CD4-positive, alpha-beta T cell (primary cell): ENCODE measurements at regions not wholly inside any gene's neighbourhood (a gene's known extent, or its start where the extent isn't known, plus 50 kb on each side); places are given as distances from the start of the nearest gene placed in this dataset.

ENCODE experiments used
- ATAC-seq: fragments of 200-7000 bp; cut with Tn5 transposase; one replicate; pipeline ENCODE4 v1.10.0; 2022; ENCODE audit warnings: mild to moderate bottlenecking; ENCODE audit not compliant: poor library complexity
- CTCF ChIA-PET: fragments of 350-600 bp; sonication (Branson Sonifier 250); formaldehyde crosslinking; loops from one replicate; lab custom pipeline; 2021; ENCODE audit warnings: antibody characterized with exemption, inconsistent platforms; lab: Charles Lee
- POLR2A ChIA-PET: fragments of 350-600 bp; sonication (Branson Sonifier 250); formaldehyde crosslinking; loops from one replicate; lab custom pipeline; 2021; ENCODE audit warnings: antibody characterized with exemption, inconsistent platforms; lab: Charles Lee
- DNase-seq, 14 experiments: peaks; one replicate each; pipeline ENCODE4 v3.0.0-alpha.2; 2013 to 2020; ENCODE audit warnings: mixed read lengths in 2 of 14
- H3K27ac ChIP-seq, 2 donors: one replicate each; pipeline versions ENCODE4 v1.5.1 to v1.7.0; 2013; ENCODE audit warnings: low read length in 2 of 2, low read depth in 1 of 2, mild to moderate bottlenecking in 1 of 2
- H3K27me3 ChIP-seq, 2 experiments: 1 replicate in 1 of 2; 2 replicates in 1 of 2; pipeline versions ENCODE4 v1.6.1 to v1.7.0; 2013; ENCODE audit warnings: low read length in 2 of 2, control low read depth in 1 of 2, mild to moderate bottlenecking in 1 of 2, moderate library complexity in 1 of 2; ENCODE audit not compliant: insufficient read depth in 2 of 2, control insufficient read depth in 1 of 2
- H3K36me3 ChIP-seq: one replicate; pipeline ENCODE4 v1.6.1; 2013; ENCODE audit warnings: low read length, control low read depth; ENCODE audit not compliant: insufficient read depth
- H3K4me1 ChIP-seq: one replicate; pipeline ENCODE4 v1.6.1; 2013; ENCODE audit warnings: low read length, control low read depth; ENCODE audit not compliant: insufficient read depth
- H3K4me3 ChIP-seq: one replicate; pipeline ENCODE4 v1.5.1; 2013; ENCODE audit warnings: mild to moderate bottlenecking, low read length, moderate library complexity
- H3K9me3 ChIP-seq, 2 experiments: 1 replicate in 1 of 2; 2 replicates in 1 of 2; pipeline versions ENCODE4 v1.6.1 to v1.7.0; 2013; ENCODE audit warnings: low read length in 2 of 2, mild to moderate bottlenecking in 2 of 2, control low read depth in 1 of 2, moderate library complexity in 1 of 2; ENCODE audit not compliant: control insufficient read depth in 1 of 2, insufficient read depth in 1 of 2
- H3K27ac Mint-ChIP-seq: one replicate; pipeline ENCODE4 v1.8.0; 2020; ENCODE audit warnings: mixed read lengths
- H3K27me3 Mint-ChIP-seq: one replicate; pipeline ENCODE4 v1.8.0; 2021; ENCODE audit warnings: mixed read lengths
- H3K36me3 Mint-ChIP-seq: one replicate; pipeline ENCODE4 v1.8.0; 2021; ENCODE audit warnings: low read depth, mixed read lengths
- H3K4me1 Mint-ChIP-seq: one replicate; pipeline ENCODE4 v1.8.0; 2021; ENCODE audit warnings: low read depth, mixed read lengths
- H3K4me3 Mint-ChIP-seq: one replicate; pipeline ENCODE4 v1.8.0; 2020; ENCODE audit warnings: mild to moderate bottlenecking, mixed read lengths
- H3K9me3 Mint-ChIP-seq: one replicate; pipeline ENCODE4 v1.8.0; 2020; ENCODE audit warnings: mixed read lengths
- CTCF ChIP-seq: fragments of 200-600 bp; IDR thresholded peaks from one replicate; pipeline ENCODE4 v1.8.0; 2022; ENCODE audit warnings: antibody characterized with exemption, mild to moderate bottlenecking
- intact Hi-C, 2 experiments: fragments of 100-400 bp; cut with DNase I in 1 of 2; cut with micrococcal nuclease in 1 of 2; formaldehyde crosslinking; loops; one replicate each; pipeline versions ENCODE4 v1.15.1 to v1.9.0; 2023 to 2025; cut with DNase I, micrococcal nuclease

GRCh38 chr16:77093309-77093708, 97.7 kb upstream of the MON1B start:
- POLR2A ChIA-PET: no interaction called here
- intact Hi-C loops: no loop called here
- Histone ChIP-seq H3K4me3 (no peak overlapping the region), H3K27ac (no peak overlapping the region), H3K9me3 (no peaks in the 10 kb centered on the region), H3K36me3 (no peaks in the 10 kb centered on the region), H3K4me1 (no peaks in the 10 kb centered on the region), H3K27me3 (no peaks in the 10 kb centered on the region)
- no peak for TF ChIP-seq CTCF
- Mint-ChIP-seq H3K9me3 (no peaks in the 10 kb centered on the region), H3K4me3 (no peak overlapping the region), H3K27ac (no peak overlapping the region), H3K27me3 (no peaks in the 10 kb centered on the region), H3K4me1 (no peaks in the 10 kb centered on the region), H3K36me3 (no peaks in the 10 kb centered on the region)
- DNase-seq (no peak), ATAC-seq (no peak)
- CTCF ChIA-PET: no interaction called here

GRCh38 chr16:77093999-77094398, 97.0 kb upstream of the MON1B start:
- Mint-ChIP-seq H3K4me1 (no peaks in the 10 kb centered on the region), H3K27ac (no peak overlapping the region), H3K36me3 (no peaks in the 10 kb centered on the region), H3K27me3 (no peaks in the 10 kb centered on the region), H3K4me3 (no peak overlapping the region), H3K9me3 (no peaks in the 10 kb centered on the region)
- DNase-seq: no peak
- no peak for ATAC-seq
- H3K36me3 ChIP-seq: no peaks in the 10 kb centered on the region
- H3K4me3 ChIP-seq: no peak overlapping the region
- no peaks in the 10 kb centered on the region for H3K9me3 ChIP-seq
- intact Hi-C loops: no loop called here
- H3K27ac ChIP-seq: no peak overlapping the region
- TF ChIP-seq CTCF: no peak
- POLR2A ChIA-PET: no interaction called here
- CTCF ChIA-PET: no interaction called here
- H3K4me1 ChIP-seq: no peaks in the 10 kb centered on the region
- H3K27me3 ChIP-seq: no peaks in the 10 kb centered on the region

GRCh38 chr16:77111056-77111565, 79.9 kb upstream of the MON1B start:
- no peak overlapping the region for H3K27ac Mint-ChIP-seq
- no peaks in the 10 kb centered on the region for H3K9me3 Mint-ChIP-seq
- DNase-seq (no peak), ATAC-seq (no peak)
- H3K9me3 ChIP-seq: no peaks in the 10 kb centered on the region
- ChIA-PET CTCF (no interaction called here), POLR2A (no interaction called here)
- H3K27ac ChIP-seq: no peak overlapping the region
- no peak overlapping the region for H3K4me3 Mint-ChIP-seq
- H3K27me3 ChIP-seq: no peaks in the 10 kb centered on the region
- intact Hi-C loops: no loop called here
- H3K27me3 Mint-ChIP-seq: peaks cover 13% of the 10 kb centered on the region
- H3K36me3 Mint-ChIP-seq: no peaks in the 10 kb centered on the region
- no peaks in the 10 kb centered on the region for H3K4me1 ChIP-seq
- no peaks in the 10 kb centered on the region for H3K4me1 Mint-ChIP-seq
- H3K4me3 ChIP-seq: no peak overlapping the region
- TF ChIP-seq CTCF: no peak
- no peaks in the 10 kb centered on the region for H3K36me3 ChIP-seq
